Transverse colon (tissue), 4 donors: ENCODE measurements at regions not wholly inside any gene's neighbourhood (a gene's known extent, or its start where the extent isn't known, plus 50 kb on each side); places are given as distances from the start of the nearest gene placed in this dataset.

Experiments
- DNase-seq: peaks from one replicate; pipeline ENCODE4 v3.0.0-alpha.2; 2019
- H3K27ac ChIP-seq, 4 donors: fragments of 200-600 bp; sonication (generic); 2 replicates each; pipeline ENCODE4 v1.5.1; 2016 to 2018; ENCODE audit warnings: inconsistent platforms in 4 of 4
- H3K27me3 ChIP-seq: fragments of 200-600 bp; sonication (generic); 2 replicates; pipeline ENCODE4 v1.5.1; 2017; ENCODE audit warnings: inconsistent platforms
- H3K36me3 ChIP-seq, 4 donors: fragments of 200-600 bp; sonication (generic); 2 replicates each; pipeline ENCODE4 v1.5.1; 2017 to 2019; ENCODE audit warnings: inconsistent platforms in 4 of 4
- H3K4me1 ChIP-seq, 4 donors: fragments of 200-600 bp; sonication (generic); 2 replicates each; pipeline ENCODE4 v1.5.1; 2017 to 2020; ENCODE audit warnings: inconsistent platforms in 4 of 4
- H3K4me3 ChIP-seq, 4 donors: fragments of 200-600 bp; sonication (generic); 1 replicate in 1 of 4; 2 replicates in 3 of 4; pipeline versions ENCODE4 v1.5.1 to v1.6.1; 2017 to 2019; ENCODE audit warnings: inconsistent platforms in 4 of 4
- H3K9me3 ChIP-seq, 2 donors: fragments of 200-600 bp; sonication (generic); 2 replicates each; pipeline ENCODE4 v1.5.1; 2017 to 2019; ENCODE audit warnings: inconsistent platforms in 2 of 2
- CTCF ChIP-seq, 5 experiments: fragments of 200-600 bp in 3 of 5; fragments of 450-650 bp in 2 of 5; sonication (generic) in 3 of 5; IDR thresholded peaks; 1 replicate in 2 of 5; 2 replicates in 3 of 5; pipeline ENCODE4 v1.5.1; 2016 to 2017; ENCODE audit warnings: antibody characterized with exemption in 5 of 5, inconsistent platforms in 3 of 5, mild to moderate bottlenecking in 2 of 5, moderate library complexity in 1 of 5
- EP300 ChIP-seq: sonication (generic); formaldehyde crosslinking; IDR thresholded peaks from one replicate; pipeline ENCODE4 v1.6.1; 2017; ENCODE audit warnings: antibody characterized with exemption, low read depth
- POLR2A ChIP-seq: fragments of 450-650 bp; IDR thresholded peaks from one replicate; pipeline ENCODE4 v1.6.1; 2016; ENCODE audit warnings: antibody characterized with exemption, mild to moderate bottlenecking, moderate library complexity
- POLR2AphosphoS5 ChIP-seq, 3 donors: sonication (generic); formaldehyde crosslinking; IDR thresholded peaks; one replicate each; pipeline ENCODE4 v1.6.1; 2016; ENCODE audit warnings: antibody characterized with exemption in 3 of 3
- WGBS, 2 donors: methylation state at CpG; one replicate each; pipeline ENCODE4 v1.1.5; 2018; ENCODE audit warnings: low coverage in 1 of 2; 5-methylcytosine and 5-hydroxymethylcytosine counted together
- in situ Hi-C, 4 donors: fragments of 200-750 bp; cut with MboI; loops; one replicate each; pipeline versions ENCODE4 v1.15.0 to v1.15.1; 2017; ENCODE audit warnings: low sequenced_read_pairs in 3 of 4, low pct_ligation_motif_present in 1 of 4, low pct_unique_long_range_greater_than_20kb in 1 of 4
- intact Hi-C: fragments of 100-400 bp; cut with DNase I; formaldehyde crosslinking; loops from one replicate; pipeline ENCODE4 v1.15.1; 2023; ENCODE audit warnings: low total_unique reads

- 75 to 77% methylated on average over 3 of the region's 3 CpGs for WGBS, 2 donors
- intact Hi-C loops (no loop called here), in situ Hi-C loops (no loop called here)
- H3K27ac ChIP-seq = no peak overlapping the region
- H3K9me3 ChIP-seq = no peaks in the 10 kb centered on the region
- H3K4me3 ChIP-seq = no peak overlapping the region
- TF ChIP-seq EP300 (no peak), POLR2A (no peak), CTCF (IDR thresholded peaks at IDR 0.05) (no peak), POLR2AphosphoS5 (IDR thresholded peaks at IDR 0.05) (no peak)
- no peaks in the 10 kb centered on the region for H3K4me1 ChIP-seq
- DNase-seq = no peak
- no peaks in the 10 kb centered on the region for H3K36me3 ChIP-seq
- H3K27me3 ChIP-seq = no peaks in the 10 kb centered on the region
Measured at GRCh38 chr2:104708967-104709366, 144.9 kb upstream of the POU3F3 start.

DNA sequence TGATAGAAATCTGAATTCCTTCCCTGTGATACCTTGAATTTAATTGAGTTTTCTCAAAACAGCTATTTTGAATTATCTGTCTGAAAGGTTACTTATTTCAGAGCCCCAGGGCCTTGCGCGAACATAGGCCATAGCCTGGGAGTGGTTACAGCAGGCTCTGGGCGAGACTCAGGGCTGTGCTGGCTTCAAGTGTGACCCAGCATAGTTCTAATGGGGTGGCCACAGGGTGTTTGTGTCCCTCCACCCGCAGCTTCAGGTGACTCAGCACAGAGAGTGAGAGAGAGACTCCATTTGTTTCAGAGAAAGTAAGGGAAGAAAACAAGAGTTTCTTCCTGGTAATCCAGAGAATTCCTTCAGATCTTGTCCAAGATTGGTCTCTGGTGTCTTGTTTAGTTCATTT lies 137.9 kb upstream of the POU3F3 start:
- Histone ChIP-seq H3K36me3 (no peaks in the 10 kb centered on the region), H3K4me3 (no peak overlapping the region), H3K9me3 (no peaks in the 10 kb centered on the region), H3K27me3 (no peaks in the 10 kb centered on the region), H3K4me1 (no peaks in the 10 kb centered on the region), H3K27ac (no peak overlapping the region)
- TF ChIP-seq POLR2A (no peak), EP300 (no peak), CTCF (IDR thresholded peaks at IDR 0.05) (no peak), POLR2AphosphoS5 (IDR thresholded peaks at IDR 0.05) (no peak)
- WGBS, 2 donors = 78% methylated on average over 4 of the region's 4 CpGs; no CpG with 5 or more reads in 1 of the 2 donors
- in situ Hi-C loops (no loop called here), intact Hi-C loops (no loop called here)
- DNase-seq = no peak

DNA sequence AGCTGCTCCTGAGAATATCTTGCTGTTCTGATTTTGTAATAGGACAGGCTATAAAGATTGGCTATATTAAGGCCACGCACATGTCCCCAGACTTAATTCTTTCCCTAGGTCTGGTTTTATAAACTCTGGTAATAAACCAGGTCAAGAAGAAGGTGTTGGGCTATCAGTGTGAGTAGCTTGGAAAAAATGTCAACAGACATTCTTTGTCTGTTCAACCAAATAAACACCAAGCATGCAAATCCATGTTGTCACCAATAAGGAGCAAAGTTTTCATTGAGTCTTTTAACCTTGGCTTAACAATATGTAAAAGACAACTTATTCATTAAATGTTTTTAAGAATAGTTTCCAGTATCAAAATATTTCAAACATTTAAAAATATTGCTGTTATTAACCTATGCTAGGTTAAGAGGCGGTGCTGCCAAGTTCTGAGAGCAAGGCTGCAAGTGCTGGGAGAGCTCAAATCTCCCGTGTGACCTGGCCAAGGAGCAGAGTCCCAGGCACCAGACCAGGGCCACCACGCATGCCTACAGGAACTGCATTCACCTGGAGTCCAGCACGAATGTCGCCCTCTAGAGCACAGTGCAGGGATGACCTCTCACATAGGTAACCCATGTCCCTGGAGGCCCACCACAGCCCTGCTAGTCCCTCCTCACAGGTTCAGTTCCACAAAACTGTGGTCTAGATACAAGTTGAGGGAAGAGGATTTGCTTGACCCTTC lies 120.5 kb upstream of the POU3F3 start:
- DNase-seq = peak; percentile 10

GRCh38 chr2:104734937-104735586 lies 118.9 kb upstream of the POU3F3 start:
- no peak for TF ChIP-seq POLR2A
- WGBS, 2 donors = 54 to 63% methylated on average over 2 to 6 of the region's 6 CpGs
- H3K27me3 ChIP-seq = no peaks in the 10 kb centered on the region
- no peak overlapping the region for H3K4me3 ChIP-seq
- intact Hi-C loops = no loop called here
- in situ Hi-C loops = no loop called here
- no peak overlapping the region for H3K27ac ChIP-seq
- DNase-seq = no peak
- H3K36me3 ChIP-seq = no peaks in the 10 kb centered on the region
- no peaks in the 10 kb centered on the region for H3K4me1 ChIP-seq
- H3K9me3 ChIP-seq = no peaks in the 10 kb centered on the region

More for the DNA sequence above, 120.5 kb upstream of the POU3F3 start:
- in situ Hi-C loops (no loop called here), intact Hi-C loops (no loop called here)
- Histone ChIP-seq H3K27me3 (no peaks in the 10 kb centered on the region), H3K27ac (no peak overlapping the region), H3K4me1 (no peaks in the 10 kb centered on the region), H3K36me3 (no peaks in the 10 kb centered on the region), H3K9me3 (no peaks in the 10 kb centered on the region), H3K4me3 (no peak overlapping the region)
- WGBS, 2 donors = 54 to 89% methylated on average over 1 to 4 of the region's 6 CpGs
- TF ChIP-seq CTCF (IDR thresholded peaks at IDR 0.05) (peak in 1 of 5 experiments; percentile 17), EP300 (no peak)
